ENCODE measurements at regions not wholly inside any gene's neighbourhood (a gene's known extent, or its start where the extent isn't known, plus 50 kb on each side); places are given as distances from the start of the nearest gene placed in this dataset.

DNA sequence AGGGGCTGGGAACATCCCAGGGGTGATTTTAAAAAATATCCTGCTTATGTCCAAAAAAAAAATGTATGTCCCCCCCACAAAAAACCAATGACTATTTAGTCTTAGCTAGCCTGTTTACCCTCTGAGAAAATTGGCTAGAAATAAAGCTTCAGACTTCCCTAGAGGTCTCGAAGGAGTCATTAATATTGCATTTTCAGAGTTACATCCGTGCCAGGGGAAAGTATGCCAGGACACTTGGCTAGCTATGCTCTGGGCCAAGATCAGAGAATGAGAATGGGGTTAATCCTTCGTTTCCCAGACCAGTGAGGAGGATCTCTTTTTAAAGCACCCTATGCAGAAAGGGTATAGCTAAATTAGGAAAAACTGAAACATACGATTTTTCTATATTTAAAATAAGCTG lies 183.6 kb downstream of the MC4R start:
- TF ChIP-seq ATAD3A (CRISPR knock-in tag; IDR thresholded peaks at IDR 0.05) (no peak), GLI4 (CRISPR knock-in tag; IDR thresholded peaks at IDR 0.05; ENCODE audit: borderline replicate concordance) (no peak), HMG20B (CRISPR knock-in tag; conservative IDR thresholded peaks at IDR 0.05) (no peak), ZNF607 (CRISPR knock-in tag; IDR thresholded peaks at IDR 0.05; ENCODE audit: borderline replicate concordance) (no peak), PHF5A (CRISPR knock-in tag; IDR thresholded peaks at IDR 0.05; ENCODE audit: low read depth, unreplicated experiment) (no peak), FOXA1 (IDR thresholded peaks at IDR 0.05) (no peak), FOXA1 (CRISPR knock-in tag; IDR thresholded peaks at IDR 0.05) (no peak), ZNF746 (CRISPR knock-in tag; IDR thresholded peaks at IDR 0.05) (no peak), ZNF629 (CRISPR knock-in tag; conservative IDR thresholded peaks at IDR 0.05) (no peak), KLF13 (CRISPR knock-in tag; IDR thresholded peaks at IDR 0.05) (no peak), TBP (CRISPR knock-in tag; IDR thresholded peaks at IDR 0.05) (no peak), MYNN (CRISPR knock-in tag; IDR thresholded peaks at IDR 0.05; ENCODE audit: low read depth) (no peak)
- TF ChIP-seq, protein P1, sequence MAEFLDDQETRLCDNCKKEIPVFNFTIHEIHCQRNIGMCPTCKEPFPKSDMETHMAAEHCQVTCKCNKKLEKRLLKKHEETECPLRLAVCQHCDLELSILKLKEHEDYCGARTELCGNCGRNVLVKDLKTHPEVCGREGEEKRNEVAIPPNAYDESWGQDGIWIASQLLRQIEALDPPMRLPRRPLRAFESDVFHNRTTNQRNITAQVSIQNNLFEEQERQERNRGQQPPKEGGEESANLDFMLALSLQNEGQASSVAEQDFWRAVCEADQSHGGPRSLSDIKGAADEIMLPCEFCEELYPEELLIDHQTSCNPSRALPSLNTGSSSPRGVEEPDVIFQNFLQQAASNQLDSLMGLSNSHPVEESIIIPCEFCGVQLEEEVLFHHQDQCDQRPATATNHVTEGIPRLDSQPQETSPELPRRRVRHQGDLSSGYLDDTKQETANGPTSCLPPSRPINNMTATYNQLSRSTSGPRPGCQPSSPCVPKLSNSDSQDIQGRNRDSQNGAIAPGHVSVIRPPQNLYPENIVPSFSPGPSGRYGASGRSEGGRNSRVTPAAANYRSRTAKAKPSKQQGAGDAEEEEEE (CRISPR knock-in tag; IDR thresholded peaks at IDR 0.05; ENCODE audit: borderline replicate concordance) = no peak
- TF ChIP-seq, protein P2, sequence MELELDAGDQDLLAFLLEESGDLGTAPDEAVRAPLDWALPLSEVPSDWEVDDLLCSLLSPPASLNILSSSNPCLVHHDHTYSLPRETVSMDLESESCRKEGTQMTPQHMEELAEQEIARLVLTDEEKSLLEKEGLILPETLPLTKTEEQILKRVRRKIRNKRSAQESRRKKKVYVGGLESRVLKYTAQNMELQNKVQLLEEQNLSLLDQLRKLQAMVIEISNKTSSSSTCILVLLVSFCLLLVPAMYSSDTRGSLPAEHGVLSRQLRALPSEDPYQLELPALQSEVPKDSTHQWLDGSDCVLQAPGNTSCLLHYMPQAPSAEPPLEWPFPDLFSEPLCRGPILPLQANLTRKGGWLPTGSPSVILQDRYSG (CRISPR knock-in tag; IDR thresholded peaks at IDR 0.05) = no peak
- BruUV-seq (replicated peaks) = no TSS peak
- DNase-seq (ENCODE audit: low spot score) (no peak), ATAC-seq (no peak), FAIRE-seq (no peak)
- POLR2A ChIA-PET = no interaction called here
- in situ Hi-C loops (cut with HindIII; ENCODE audit: extremely low pct_ligation_motif_present, low pct_unique_long_range_greater_than_20kb) = no loop called here
- Histone ChIP-seq H3K27ac (ENCODE audit: extremely low read length, insufficient read depth, low read length) (no peak overlapping the region), H3K27me3 (ENCODE audit: control insufficient read depth in 1 of 2, insufficient read depth in 2 of 2, low read length in 2 of 2) (no peaks in the 10 kb centered on the region), H3K9me3 (ENCODE audit: low read length) (no peaks in the 10 kb centered on the region), H3K9ac (ENCODE audit: insufficient read depth, low read depth, low read length) (no peak overlapping the region), H3K4me2 (ENCODE audit: low read depth, low read length) (no peak overlapping the region), H2AFZ (ENCODE audit: low read length) (no peak overlapping the region), H3K79me2 (ENCODE audit: insufficient read depth, low read length) (no peaks in the 10 kb centered on the region), H4K20me1 (ENCODE audit: insufficient read depth, low read length) (no peaks in the 10 kb centered on the region), H3K4me1 (ENCODE audit: insufficient read depth, low read length) (no peaks in the 10 kb centered on the region), H3K36me3 (replicated peaks in 1 of 2; ENCODE audit: control insufficient read depth in 1 of 2, insufficient read depth in 2 of 2, low read length in 2 of 2) (no peaks in the 10 kb centered on the region), H3K4me3 (replicated peaks in 1 of 3; ENCODE audit: insufficient read depth in 1 of 3, low read depth in 2 of 3, low read length in 3 of 3) (no peak overlapping the region)
- WGBS (ENCODE audit: low lambda C conversion rate) = 2% methylated on average over 4 of the region's 4 CpGs
- CTCF ChIA-PET (ENCODE audit: low intra/inter-chr PET ratio, low total read pairs) = no interaction called here
- intact Hi-C loops (cut with micrococcal nuclease; ENCODE audit: unreplicated experiment) = no loop called here
